SK-MEL-5 (cell line): ENCODE measurements at regions not wholly inside any gene's neighbourhood (a gene's known extent, or its start where the extent isn't known, plus 50 kb on each side); places are given as distances from the start of the nearest gene placed in this dataset.
"Not testable (repeated sequence)": the region's sequence is repeated elsewhere in the genome, so short reads cannot be mapped to it uniquely, and the experiment has no call there.

Source experiments
- DNase-seq: peaks from one replicate; pipeline ENCODE4 v3.0.0-alpha.2; 2016; ENCODE audit warnings: low read depth, low spot score
- in situ Hi-C: cut with HindIII; loops from 2 replicates; pipeline ENCODE4 v1.10.0; 2016; ENCODE audit warnings: low sequenced_read_pairs, high pct_unique_total_duplicates, low pct_unique_long_range_greater_than_20kb

- in situ Hi-C loops = no loop called here
- no peak for DNase-seq
These were observed 109.5 kb downstream of the TAF11L14 start for GRCh38 chr5:17743580-17744435.

- in situ Hi-C loops = no loop called here
- DNase-seq = no peak
These were observed 113.9 kb downstream of the TAF11L14 start for GRCh38 chr5:17748201-17748600.

- DNase-seq = no peak
- in situ Hi-C loops = no loop called here
These were observed 114.7 kb downstream of the TAF11L14 start for GRCh38 chr5:17748941-17749340.

- in situ Hi-C loops, DNase-seq: not testable (repeated sequence)
These were observed 121.1 kb downstream of the TAF11L14 start for GRCh38 chr5:17755406-17755805.

GRCh38 chr5:17761326-17761725, 127.1 kb downstream of the TAF11L14 start:
- in situ Hi-C loops = no loop called here
- DNase-seq = no peak

GRCh38 chr5:17763301-17763700, 129.0 kb downstream of the TAF11L14 start:
- in situ Hi-C loops = no loop called here
- no peak for DNase-seq

GRCh38 chr5:17766031-17766430, 131.8 kb downstream of the TAF11L14 start:
- in situ Hi-C loops = no loop called here

GRCh38 chr5:17769277-17769676, 135.0 kb downstream of the TAF11L14 start:
- no peak for DNase-seq
- in situ Hi-C loops = no loop called here

More at GRCh38 chr5:17766031-17766430, 131.8 kb downstream of the TAF11L14 start:
- no peak for DNase-seq

GRCh38 chr5:17772232-17772631, 138.0 kb downstream of the TAF11L14 start:
- in situ Hi-C loops = no loop called here

GRCh38 chr5:17785774-17786173, 151.5 kb downstream of the TAF11L14 start:
- in situ Hi-C loops = no loop called here
- DNase-seq = no peak

More at GRCh38 chr5:17772232-17772631, 138.0 kb downstream of the TAF11L14 start:
- DNase-seq = no peak

- in situ Hi-C loops = no loop called here
- DNase-seq = no peak
These were observed 154.1 kb downstream of the TAF11L14 start for GRCh38 chr5:17788351-17788750.

GRCh38 chr5:17794201-17794600, 159.9 kb downstream of the TAF11L14 start:
- in situ Hi-C loops = no loop called here
- DNase-seq = no peak

- in situ Hi-C loops = no loop called here
- no peak for DNase-seq
These were observed 160.6 kb downstream of the TAF11L14 start for GRCh38 chr5:17794815-17795214.

GRCh38 chr5:17796142-17796541, 161.9 kb downstream of the TAF11L14 start:
- DNase-seq = no peak
- in situ Hi-C loops = no loop called here

- in situ Hi-C loops = no loop called here
These were observed 162.6 kb downstream of the TAF11L14 start for GRCh38 chr5:17796757-17797396.

GRCh38 chr5:17799521-17799920, 165.3 kb downstream of the TAF11L14 start:
- no peak for DNase-seq
- in situ Hi-C loops = no loop called here

More at GRCh38 chr5:17796757-17797396, 162.6 kb downstream of the TAF11L14 start:
- DNase-seq = no peak

- in situ Hi-C loops = no loop called here
- no peak for DNase-seq
These were observed 167.3 kb downstream of the TAF11L14 start for GRCh38 chr5:17801595-17801994.

GRCh38 chr5:17802256-17802655, 168.0 kb downstream of the TAF11L14 start:
- DNase-seq = no peak
- in situ Hi-C loops = no loop called here

- DNase-seq = no peak
- in situ Hi-C loops = no loop called here
These were observed 169.7 kb downstream of the TAF11L14 start for GRCh38 chr5:17803971-17804370.
